ENCODE measurements at regions not wholly inside any gene's neighbourhood (a gene's known extent, or its start where the extent isn't known, plus 50 kb on each side); places are given as distances from the start of the nearest gene placed in this dataset.
A peak's percentile ranks its signal among the peaks of the same experiment; 100 is the strongest.

- Histone ChIP-seq H3K4me1 (peaks cover 9% of the 10 kb centered on the region; the same call in 1 of the 3 replicates), H3K4me3 (no peak overlapping the region), H3K4me2 (no peak overlapping the region), H3K27ac (no peak overlapping the region; a peak in 1 of 6 replicates), H3K9me3 (no peaks in the 10 kb centered on the region)
- ATAC-seq (no peak), DNase-seq (ENCODE audit: low read depth in 1 of 2, low spot score in 1 of 2) (no peak), FAIRE-seq (no peak)
- TF ChIP-seq, protein P1, sequence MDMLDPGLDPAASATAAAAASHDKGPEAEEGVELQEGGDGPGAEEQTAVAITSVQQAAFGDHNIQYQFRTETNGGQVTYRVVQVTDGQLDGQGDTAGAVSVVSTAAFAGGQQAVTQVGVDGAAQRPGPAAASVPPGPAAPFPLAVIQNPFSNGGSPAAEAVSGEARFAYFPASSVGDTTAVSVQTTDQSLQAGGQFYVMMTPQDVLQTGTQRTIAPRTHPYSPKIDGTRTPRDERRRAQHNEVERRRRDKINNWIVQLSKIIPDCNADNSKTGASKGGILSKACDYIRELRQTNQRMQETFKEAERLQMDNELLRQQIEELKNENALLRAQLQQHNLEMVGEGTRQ (IDR thresholded peaks at IDR 0.05): no peak
- TF ChIP-seq POLR2AphosphoS2 (conservative IDR thresholded peaks at IDR 0.05; ENCODE audit: low read length): no peak
- WGBS (ENCODE audit: missing lambda C conversion rate): 67% methylated on average over 1 of the region's 1 CpG
- POLR2A ChIA-PET: no interaction called here
- CTCF ChIA-PET: interaction anchor here (0.6 to 1.7 kb wide), 3 partner anchors 14 to 314 kb away, joined by 3 to 4 read pairs (median 3); no protein-coding TSS in a partner anchor
These were observed 169.0 kb downstream of the ZNF330 start for GRCh38 chr4:141389649-141390048.

DNA sequence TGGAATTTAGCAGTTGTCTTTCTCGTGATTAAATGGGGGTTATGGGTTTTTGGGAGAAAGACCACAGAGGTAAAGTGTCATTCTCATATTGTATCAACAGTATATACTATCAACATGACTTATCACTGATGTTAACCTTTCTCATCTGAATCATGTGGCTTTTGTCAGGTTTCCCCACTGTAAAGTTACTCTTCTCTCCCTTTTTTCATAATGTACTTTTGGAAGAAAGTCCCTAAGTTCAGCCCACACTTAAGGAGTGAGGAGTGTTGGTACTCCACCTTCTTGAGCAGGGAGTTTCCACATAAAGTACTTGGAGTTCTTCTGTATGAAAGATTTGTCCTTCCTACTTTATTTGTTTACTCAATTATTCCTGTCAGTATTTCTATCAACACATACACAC, 169.9 kb downstream of the ZNF330 start:
- H3K9me3 ChIP-seq: no peaks in the 10 kb centered on the region
- CTCF ChIA-PET: interaction anchor here (1.7 kb wide), 1 partner anchor 13 kb away, joined by 3 read pairs; no protein-coding TSS in a partner anchor
- DNase-seq (ENCODE audit: low read depth in 1 of 2, low spot score in 1 of 2) (no peak), ATAC-seq (no peak), FAIRE-seq (no peak)
- POLR2A ChIA-PET: no interaction called here
- no peak overlapping the region for H3K4me3 ChIP-seq
- H3K4me2 ChIP-seq: no peak overlapping the region
- peaks cover 9% of the 10 kb centered on the region; the same call in 1 of the 3 replicates for H3K4me1 ChIP-seq
- H3K27ac ChIP-seq: no peak overlapping the region
- TF ChIP-seq RCOR1 (IDR thresholded peaks at IDR 0.05; ENCODE audit: low read depth, low read length) (no peak), PHF8 (IDR thresholded peaks at IDR 0.05; ENCODE audit: borderline replicate concordance, low read depth) (no peak), NR3C1 (IDR thresholded peaks at IDR 0.05) (no peak), JUN (IDR thresholded peaks at IDR 0.05) (no peak), TP53 (CRISPR knock-in tag; IDR thresholded peaks at IDR 0.05) (no peak), CEBPB (IDR thresholded peaks at IDR 0.05) (no peak), ESRRA (IDR thresholded peaks at IDR 0.05; ENCODE audit: borderline replicate concordance, low read length) (no peak)
- WGBS (ENCODE audit: missing lambda C conversion rate): 58% methylated on average over 1 of the region's 1 CpG

GRCh38 chr4:141391293-141391692, 170.6 kb downstream of the ZNF330 start:
- H3K9me3 ChIP-seq: no peaks in the 10 kb centered on the region
- H3K27ac ChIP-seq: peak overlapping the region in 1 of 2 experiments; percentile 46; a peak in 2 of 6 replicates
- no peak for ATAC-seq
- peaks cover 9% of the 10 kb centered on the region; the same call in 1 of the 3 replicates for H3K4me1 ChIP-seq
- no peak overlapping the region for H3K4me2 ChIP-seq
- FAIRE-seq: no peak
- ChIA-PET POLR2A (no interaction called here), CTCF (interaction anchor here (1.7 kb wide), 1 partner anchor 12 kb away, joined by 3 read pairs; no protein-coding TSS in a partner anchor)
- no peak overlapping the region for H3K4me3 ChIP-seq
- TF ChIP-seq, protein P1 (IDR thresholded peaks at IDR 0.05): no peak
- TF ChIP-seq BHLHE40 (IDR thresholded peaks at IDR 0.05; ENCODE audit: low read depth, low read length) (no peak), CHD4 (IDR thresholded peaks at IDR 0.05; ENCODE audit: borderline replicate concordance) (no peak), HMGXB4 (CRISPR knock-in tag; IDR thresholded peaks at IDR 0.05; ENCODE audit: borderline replicate concordance) (no peak), SMC3 (IDR thresholded peaks at IDR 0.05) (no peak), ZFP36 (IDR thresholded peaks at IDR 0.05; ENCODE audit: borderline replicate concordance, partially characterized antibody) (no peak), PBX3 (IDR thresholded peaks at IDR 0.05) (no peak)
- DNase-seq (ENCODE audit: low read depth in 1 of 2, low spot score in 1 of 2): no peak

GRCh38 chr4:141391771-141392170, 171.1 kb downstream of the ZNF330 start:
- Histone ChIP-seq H3K27ac (peak overlapping the region in 1 of 2 experiments; percentile 46; a peak in 2 of 6 replicates), H3K4me3 (no peak overlapping the region), H3K4me1 (peaks cover 9% of the 10 kb centered on the region; the same call in 1 of the 3 replicates), H3K4me2 (no peak overlapping the region), H3K9me3 (no peaks in the 10 kb centered on the region)
- ChIA-PET CTCF (no interaction called here), POLR2A (no interaction called here)
- TF ChIP-seq HEYL (CRISPR knock-in tag; IDR thresholded peaks at IDR 0.05) (no peak), FOXS1 (CRISPR knock-in tag; IDR thresholded peaks at IDR 0.05) (no peak), HOXB13 (CRISPR knock-in tag; IDR thresholded peaks at IDR 0.05; ENCODE audit: low read depth) (no peak), ESRRA (IDR thresholded peaks at IDR 0.05; ENCODE audit: borderline replicate concordance, low read length) (no peak), HOXA7 (CRISPR knock-in tag; IDR thresholded peaks at IDR 0.05) (no peak), TP53 (CRISPR knock-in tag; IDR thresholded peaks at IDR 0.05) (no peak), PBX3 (IDR thresholded peaks at IDR 0.05) (no peak), CHD2 (IDR thresholded peaks at IDR 0.05; ENCODE audit: low read length, partially characterized antibody) (no peak), RCOR1 (IDR thresholded peaks at IDR 0.05; ENCODE audit: low read depth, low read length) (no peak)
- no peak for ATAC-seq
- 48% methylated on average over 3 of the region's 3 CpGs for WGBS (ENCODE audit: missing lambda C conversion rate)
- no peak for FAIRE-seq
- no peak for DNase-seq (ENCODE audit: low read depth in 1 of 2, low spot score in 1 of 2)
